GM18861 (cell line): ENCODE measurements at regions not wholly inside any gene's neighbourhood (a gene's known extent, or its start where the extent isn't known, plus 50 kb on each side); places are given as distances from the start of the nearest gene placed in this dataset.

Experiments
- ATAC-seq: cut with Tn5 transposase; IDR thresholded peaks from one replicate; pipeline ENCODE4 v1.9.1; 2021; ENCODE audit not compliant: unreplicated experiment

DNA sequence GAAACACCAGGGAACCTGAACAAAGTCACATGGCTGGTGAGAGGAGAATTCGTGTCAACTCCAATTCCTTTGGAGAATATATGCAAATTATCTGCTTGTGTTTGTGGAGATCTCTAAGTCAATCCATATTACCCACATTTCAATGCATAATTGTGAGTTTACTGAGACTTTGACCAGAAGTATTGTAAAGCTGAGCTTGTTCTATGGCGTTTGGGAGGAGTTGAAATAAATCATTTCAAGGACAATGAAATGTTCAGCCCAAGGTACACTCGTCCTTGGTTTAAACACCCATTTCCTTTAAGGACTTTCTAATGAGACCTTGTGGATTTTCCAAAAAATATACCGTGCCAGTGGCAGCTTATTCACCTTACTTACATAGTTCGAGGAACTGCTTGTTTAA, 186.6 kb upstream of the HDAC9 start:
- no peak for ATAC-seq

- ATAC-seq, result no peak
Observed at GRCh38 chr7:18312482-18312881, 183.1 kb upstream of the HDAC9 start.

DNA sequence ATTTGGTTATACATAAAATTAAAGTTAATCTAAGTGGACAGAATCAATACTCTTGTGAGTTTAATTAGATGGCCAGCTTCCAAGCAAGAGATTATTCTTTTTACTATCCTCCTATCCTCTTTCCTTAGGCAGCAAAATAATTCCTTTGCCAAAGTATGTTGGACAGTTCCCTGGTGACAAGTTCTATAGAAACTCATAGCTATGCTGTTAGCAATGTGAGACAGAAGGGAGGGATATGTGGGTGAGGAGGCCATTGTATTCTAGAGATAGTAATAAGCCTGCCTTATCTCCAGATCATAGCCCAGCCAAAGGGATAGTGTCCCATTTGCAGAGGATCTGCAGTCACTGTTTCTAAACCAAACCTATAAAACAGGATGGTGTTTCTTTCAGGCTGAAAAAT, 181.6 kb upstream of the HDAC9 start:
- no peak for ATAC-seq

- ATAC-seq, result no peak
Observed at GRCh38 chr7:18315241-18315640, 180.3 kb upstream of the HDAC9 start.

DNA sequence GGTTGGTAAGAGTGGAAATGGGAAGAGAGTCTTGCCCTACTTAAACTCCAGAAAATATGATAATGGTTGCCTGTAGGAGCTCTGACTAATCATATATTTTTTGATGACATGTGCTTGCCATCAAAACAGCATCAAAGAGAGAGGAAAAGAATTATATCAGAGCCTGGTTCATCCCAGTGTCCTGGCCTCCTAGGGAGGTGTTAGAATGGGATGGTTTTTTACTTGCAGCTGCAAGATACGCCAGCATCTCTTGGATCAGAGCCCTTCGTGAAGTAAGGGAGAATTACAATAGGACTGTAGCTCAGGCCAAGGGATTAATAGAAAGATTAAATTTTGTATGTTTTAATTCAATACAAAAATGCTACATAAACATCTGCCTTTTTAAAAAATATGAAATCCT, 177.6 kb upstream of the HDAC9 start:
- ATAC-seq, result no peak

DNA sequence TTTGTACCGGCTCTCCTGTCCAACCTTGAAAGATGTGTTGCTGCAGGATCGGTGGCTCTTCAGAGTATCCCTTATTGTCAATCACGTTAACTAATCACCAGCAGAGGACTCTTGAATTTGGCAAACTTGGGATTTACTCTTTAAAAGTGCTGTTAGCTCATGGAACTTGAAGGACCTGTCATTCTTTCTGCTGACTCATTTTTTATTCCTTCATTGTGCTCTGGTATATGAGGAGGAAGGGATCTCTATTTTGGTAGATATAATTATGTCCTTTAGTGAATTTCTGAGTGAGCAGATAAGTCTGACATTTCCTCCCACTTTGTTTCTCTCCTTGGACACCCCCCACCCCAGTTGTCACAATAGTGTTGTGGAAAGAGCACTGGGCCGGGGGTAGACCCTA, 175.1 kb upstream of the HDAC9 start:
- no peak for ATAC-seq

- ATAC-seq, result peak; percentile 89
Observed at GRCh38 chr7:18320971-18321567, 174.5 kb upstream of the HDAC9 start.

GRCh38 chr7:18330548-18330947, 165.0 kb upstream of the HDAC9 start:
- ATAC-seq, result no peak

DNA sequence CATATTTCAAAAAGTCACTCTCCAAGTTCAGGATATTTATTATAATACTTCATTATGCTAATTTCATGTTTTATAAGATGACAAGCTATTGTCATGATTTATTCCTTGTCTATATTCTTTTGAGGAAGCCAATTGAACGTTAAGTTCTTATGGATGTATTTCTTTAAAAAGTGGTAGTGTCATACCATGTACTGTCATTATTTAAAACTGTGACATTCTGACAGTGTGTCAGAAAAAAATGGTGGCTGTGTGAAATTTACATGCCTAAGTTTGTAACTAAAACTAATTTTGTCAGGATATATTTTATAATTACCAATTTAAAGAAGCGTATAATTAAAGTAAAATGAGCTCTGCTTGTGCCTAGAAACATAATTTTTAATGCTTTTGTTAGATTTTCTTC, 158.9 kb upstream of the HDAC9 start:
- ATAC-seq, result no peak

- no peak for ATAC-seq
Observed at GRCh38 chr7:18337048-18337809, 158.3 kb upstream of the HDAC9 start.

DNA sequence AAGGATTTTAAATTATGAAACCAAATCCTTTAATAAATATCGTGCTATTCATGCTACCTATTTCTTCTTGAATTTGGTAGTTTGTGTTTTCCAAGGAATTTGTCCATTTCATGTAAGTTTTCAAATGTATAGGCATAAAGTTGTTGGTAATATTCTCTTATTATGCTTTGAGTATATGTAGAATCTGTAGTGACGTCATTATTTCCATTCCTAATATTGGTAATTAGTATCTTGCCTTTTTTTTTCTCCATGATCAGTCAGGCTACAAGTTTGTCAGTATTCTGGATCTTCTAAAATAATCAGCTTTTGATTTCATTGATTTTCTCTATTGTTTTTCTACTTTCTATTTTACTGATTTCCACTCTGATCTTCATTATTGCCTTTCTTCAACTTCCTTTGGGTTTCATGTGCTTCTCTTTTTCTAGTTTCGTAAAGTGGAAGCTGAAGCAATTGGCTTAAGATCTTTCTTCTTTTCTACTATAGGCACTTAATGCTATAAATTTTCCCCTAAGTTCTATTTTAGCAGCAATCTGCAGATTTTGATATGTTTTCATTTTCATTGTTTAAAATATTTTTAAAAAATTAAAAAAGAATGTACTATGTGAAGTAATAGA, 156.5 kb upstream of the HDAC9 start:
- no peak for ATAC-seq

DNA sequence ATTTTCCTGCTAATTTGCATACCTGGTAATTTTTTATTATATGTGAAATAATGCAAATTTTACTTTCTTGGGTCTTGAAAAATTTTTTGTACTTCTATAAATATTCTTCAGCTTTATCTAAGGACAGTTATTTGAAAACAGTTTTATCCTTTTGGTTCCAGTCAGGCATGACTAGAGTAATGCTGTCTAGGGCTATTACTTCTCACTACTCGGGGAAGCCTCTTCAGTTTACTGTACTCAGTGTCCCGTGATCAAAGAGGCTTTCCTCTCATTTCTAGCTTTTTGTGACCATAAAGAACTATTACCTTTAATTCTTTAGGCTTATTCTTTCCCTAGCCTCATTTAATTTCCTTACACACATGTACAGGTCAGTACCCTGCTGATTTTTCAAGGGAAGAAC, 153.8 kb upstream of the HDAC9 start:
- no peak for ATAC-seq

DNA sequence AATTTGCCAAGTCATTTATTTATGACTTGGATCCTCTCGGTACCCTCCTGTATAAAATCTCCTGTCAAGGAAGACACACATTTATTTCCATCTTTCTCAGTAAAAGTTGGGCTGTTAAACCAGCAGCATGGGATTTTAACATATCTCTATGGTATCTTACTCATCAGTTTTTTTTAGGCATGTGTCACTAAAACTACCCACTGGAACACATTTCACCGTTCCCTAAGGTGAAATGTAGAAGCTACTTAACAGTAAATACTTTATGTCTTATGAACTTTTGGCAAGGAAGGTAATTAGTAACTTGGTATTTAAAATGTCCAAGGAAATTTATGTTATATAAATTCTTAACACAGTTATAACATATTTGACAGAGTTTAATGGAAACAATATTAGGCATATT, 152.5 kb upstream of the HDAC9 start:
- no peak for ATAC-seq

DNA sequence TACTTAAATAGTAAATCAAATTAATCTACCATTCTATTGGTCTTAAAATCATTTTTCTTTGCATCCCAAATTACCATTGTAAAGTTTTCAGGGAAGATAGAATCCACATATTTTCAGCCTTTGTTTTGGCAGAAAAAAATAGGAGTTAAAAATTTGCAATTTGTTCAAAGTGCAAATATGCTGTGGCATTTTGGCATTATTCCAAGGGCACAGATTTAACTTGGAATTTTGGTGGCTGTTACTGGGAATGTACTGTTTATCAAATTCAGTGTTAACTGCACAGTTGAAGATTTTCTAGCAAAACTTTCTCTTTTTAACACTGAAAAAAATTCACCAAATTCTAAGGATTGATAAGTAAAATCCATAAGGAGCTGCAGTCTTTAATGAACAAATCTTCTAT, 151.0 kb upstream of the HDAC9 start:
- no peak for ATAC-seq

- ATAC-seq, result peak; percentile 44
Observed at GRCh38 chr7:18345641-18346234, 149.8 kb upstream of the HDAC9 start.

- no peak for ATAC-seq
Observed at GRCh38 chr7:18347170-18347569, 148.4 kb upstream of the HDAC9 start.

DNA sequence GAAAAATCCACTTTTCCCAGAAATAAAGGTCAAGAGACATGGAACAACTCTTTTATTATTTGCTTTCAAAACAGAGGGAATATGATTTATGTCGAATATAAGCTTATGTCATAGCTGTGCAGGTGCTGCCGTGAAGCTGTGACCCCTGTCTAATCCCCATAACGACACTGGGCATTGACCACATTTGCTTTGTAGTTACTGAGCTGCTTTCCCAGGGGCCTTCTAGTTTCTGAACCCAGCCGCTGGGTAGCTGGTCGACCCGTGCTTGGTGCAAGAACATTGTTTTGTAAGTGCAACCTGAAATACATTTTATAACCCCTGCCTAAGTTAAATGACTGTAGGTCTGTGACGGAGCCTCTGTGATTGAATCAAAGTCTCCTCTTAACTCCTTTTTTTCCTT, 144.9 kb upstream of the HDAC9 start:
- no peak for ATAC-seq

DNA sequence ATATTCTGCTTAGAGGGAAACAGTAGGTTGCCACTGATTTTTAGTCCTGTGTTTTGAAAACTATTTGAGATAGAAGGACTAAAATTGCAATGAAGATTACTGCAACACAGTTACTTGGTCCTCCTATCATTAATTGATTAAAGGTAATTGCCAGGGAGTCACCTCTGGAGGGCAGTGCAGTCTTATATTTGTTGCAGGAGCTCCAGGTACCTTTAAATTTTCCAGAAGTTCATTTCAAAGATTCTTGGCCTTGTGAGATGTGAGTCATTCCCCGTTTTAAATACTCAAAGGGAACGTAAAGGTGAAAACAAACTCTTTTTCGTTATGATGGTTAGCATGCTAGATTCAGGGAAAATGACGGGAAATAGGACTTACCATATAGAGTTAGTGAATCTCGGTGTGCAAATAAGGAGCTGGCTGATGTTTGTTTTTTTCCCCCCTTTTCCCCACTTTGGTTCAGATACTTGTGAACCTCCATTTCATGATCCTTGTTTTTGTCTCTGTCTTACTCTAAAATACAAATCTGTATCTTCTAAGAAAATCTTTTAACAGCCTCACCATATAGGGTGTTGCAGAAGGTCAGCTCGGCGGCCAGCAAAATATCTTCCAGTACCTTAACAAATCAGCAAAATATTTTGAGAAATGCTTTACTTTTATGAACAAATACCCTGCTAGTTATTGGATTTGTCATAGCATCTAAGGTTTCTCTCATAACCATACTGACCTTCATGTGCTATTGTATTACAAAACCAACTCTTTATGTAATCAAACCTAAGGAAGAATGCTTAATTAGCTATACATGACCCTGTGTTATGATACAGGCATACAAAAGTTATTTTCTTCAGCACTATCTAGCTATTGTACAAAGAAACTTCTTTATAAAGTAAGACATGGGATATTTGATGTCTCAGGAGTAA, 143.0 kb upstream of the HDAC9 start:
- ATAC-seq, result no peak

GRCh38 chr7:18353339-18353738, 142.2 kb upstream of the HDAC9 start:
- no peak for ATAC-seq

DNA sequence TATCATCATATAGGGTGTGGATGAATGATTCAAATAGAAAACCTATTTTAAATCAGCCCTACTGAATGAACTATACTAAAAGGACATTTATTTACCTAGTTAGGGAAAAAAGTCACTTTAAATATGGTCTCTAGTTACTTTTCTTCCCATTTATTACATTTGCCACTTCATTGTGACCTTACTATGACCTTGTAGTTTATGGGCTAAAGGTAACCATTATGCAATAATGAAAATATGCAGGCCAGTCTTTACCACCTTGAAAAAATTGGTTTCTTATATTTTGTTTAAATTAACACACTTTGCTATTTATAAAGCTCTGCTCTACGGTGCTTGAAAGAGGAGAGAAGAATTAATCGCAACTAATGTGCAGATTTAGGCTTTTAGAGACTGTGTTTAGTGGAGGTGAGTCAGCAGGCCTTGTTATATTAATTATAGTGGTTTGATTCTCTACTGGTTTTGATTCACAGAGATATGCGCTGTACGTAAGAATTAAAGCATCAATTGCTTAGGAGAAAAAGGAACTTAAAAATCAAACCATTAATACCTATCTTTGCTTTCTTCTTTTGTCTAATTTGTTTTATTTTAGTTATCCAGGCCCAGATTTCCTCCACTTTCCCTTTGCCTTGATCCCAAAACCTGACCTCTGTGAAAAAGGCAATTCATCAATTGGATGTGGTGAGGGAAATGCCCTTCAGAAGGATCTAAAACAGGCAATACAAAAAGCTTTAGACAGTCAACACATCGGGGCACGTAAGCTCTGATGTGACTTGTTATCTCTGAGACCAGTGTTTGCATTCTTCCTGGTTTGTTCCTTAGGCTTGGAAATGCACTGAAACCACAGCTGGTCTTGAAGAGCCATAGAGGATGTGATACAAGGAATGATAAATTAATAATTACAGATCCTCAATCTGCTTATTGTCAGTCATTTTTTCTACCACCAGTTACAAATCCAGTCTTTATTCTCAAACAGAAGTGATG, 141.2 kb upstream of the HDAC9 start:
- no peak for ATAC-seq
